Thoracic aorta (tissue), 2 donors: ENCODE measurements at regions not wholly inside any gene's neighbourhood (a gene's known extent, or its start where the extent isn't known, plus 50 kb on each side); places are given as distances from the start of the nearest gene placed in this dataset.

Source experiments
- ATAC-seq: fragments of 150-250 bp; one replicate; pipeline ENCODE4 v1.8.0; 2017; ENCODE audit warnings: low read depth; ENCODE audit not compliant: insufficient number of reproducible peaks, low FRiP score
- DNase-seq: peaks from one replicate; pipeline ENCODE4 v3.0.0-alpha.2; 2020; ENCODE audit warnings: low spot score
- H3K27ac ChIP-seq, 2 donors: fragments of 200-600 bp; sonication (generic); 1 replicate in 1 of 2; 2 replicates in 1 of 2; pipeline ENCODE4 v1.5.1; 2016; ENCODE audit warnings: mild to moderate bottlenecking in 2 of 2, moderate library complexity in 2 of 2
- H3K27me3 ChIP-seq: fragments of 200-600 bp; sonication (generic); replicated peaks from 2 replicates; pipeline ENCODE4 v1.6.0; 2016; ENCODE audit warnings: mild to moderate bottlenecking; ENCODE audit not compliant: insufficient read depth
- H3K36me3 ChIP-seq: fragments of 200-600 bp; sonication (generic); one replicate; pipeline ENCODE4 v1.5.1; 2016
- H3K4me1 ChIP-seq, 2 donors: fragments of 200-600 bp; sonication (generic); 1 replicate in 1 of 2; 2 replicates in 1 of 2; pipeline versions ENCODE4 v1.5.1 to v1.6.0; 2016; ENCODE audit warnings: low read depth in 2 of 2, mild to moderate bottlenecking in 1 of 2; ENCODE audit not compliant: control insufficient read depth in 1 of 2
- H3K4me3 ChIP-seq: fragments of 200-600 bp; sonication (generic); 2 replicates; pipeline ENCODE4 v1.5.1; 2016; ENCODE audit warnings: mild to moderate bottlenecking
- H3K9me3 ChIP-seq: fragments of 200-600 bp; sonication (generic); 2 replicates; pipeline ENCODE4 v1.5.1; 2016
- CTCF ChIP-seq: fragments of 200-600 bp; sonication (generic); IDR thresholded peaks from one replicate; pipeline ENCODE4 v1.5.1; 2019; ENCODE audit warnings: antibody characterized with exemption

GRCh38 chr11:37689951-37690350 lies 1091.9 kb upstream of the RAG2 start:
- peak overlapping the region in 1 of 2 donors; percentile 21 for H3K27ac ChIP-seq
- ATAC-seq (no peak), DNase-seq (no peak)
- no peak overlapping the region for H3K4me3 ChIP-seq
- H3K27me3 ChIP-seq = no peaks in the 10 kb centered on the region
- no peaks in the 10 kb centered on the region for H3K36me3 ChIP-seq
- H3K9me3 ChIP-seq = peaks cover 3% of the 10 kb centered on the region
- H3K4me1 ChIP-seq = no peaks in the 10 kb centered on the region
- TF ChIP-seq CTCF = no peak

- Histone ChIP-seq H3K27ac (no peak overlapping the region), H3K4me1 (no peaks in the 10 kb centered on the region), H3K27me3 (no peaks in the 10 kb centered on the region), H3K36me3 (no peaks in the 10 kb centered on the region), H3K9me3 (no peaks in the 10 kb centered on the region), H3K4me3 (no peak overlapping the region)
- no peak for ATAC-seq
- TF ChIP-seq CTCF = no peak
- DNase-seq = no peak
Observed at GRCh38 chr11:37688456-37688855, 1090.4 kb upstream of the RAG2 start.

GRCh38 chr11:37687130-37687529 lies 1089.1 kb upstream of the RAG2 start:
- Histone ChIP-seq H3K4me3 (no peak overlapping the region), H3K4me1 (no peaks in the 10 kb centered on the region), H3K27me3 (no peaks in the 10 kb centered on the region), H3K36me3 (no peaks in the 10 kb centered on the region), H3K27ac (no peak overlapping the region), H3K9me3 (peaks cover 3% of the 10 kb centered on the region)
- DNase-seq = no peak
- TF ChIP-seq CTCF = no peak
- no peak for ATAC-seq

GRCh38 chr11:37671321-37671720 lies 1073.3 kb upstream of the RAG2 start:
- Histone ChIP-seq H3K27ac (no peak overlapping the region), H3K9me3 (no peaks in the 10 kb centered on the region), H3K4me3 (no peak overlapping the region), H3K36me3 (no peaks in the 10 kb centered on the region), H3K27me3 (no peaks in the 10 kb centered on the region), H3K4me1 (no peaks in the 10 kb centered on the region)
- no peak for DNase-seq
- ATAC-seq = no peak
- no peak for TF ChIP-seq CTCF

GRCh38 chr11:37666960-37667359 lies 1068.9 kb upstream of the RAG2 start:
- Histone ChIP-seq H3K27ac (no peak overlapping the region), H3K36me3 (no peaks in the 10 kb centered on the region), H3K9me3 (no peaks in the 10 kb centered on the region), H3K4me3 (no peak overlapping the region), H3K27me3 (no peaks in the 10 kb centered on the region), H3K4me1 (no peaks in the 10 kb centered on the region)
- no peak for DNase-seq
- no peak for ATAC-seq
- no peak for TF ChIP-seq CTCF
